Neural cell (in vitro differentiated cells): ENCODE measurements at regions not wholly inside any gene's neighbourhood (a gene's known extent, or its start where the extent isn't known, plus 50 kb on each side); places are given as distances from the start of the nearest gene placed in this dataset.

ENCODE experiments used
- H2AFZ ChIP-seq: fragments of 200-600, 300-800 bp; sonication (generic), shearing (Covaris generic); 2 replicates; pipeline ENCODE4 v1.6.0; 2014; ENCODE audit warnings: low read depth, mild to moderate bottlenecking, antibody characterized with exemption, low read length, moderate library complexity
- H3F3A ChIP-seq: fragments of 200-600 bp; shearing (Covaris generic); 2 replicates; pipeline ENCODE4 v1.6.1; 2016; ENCODE audit warnings: mild to moderate bottlenecking, moderate library complexity, mixed read lengths, antibody characterized with exemption, low read length; ENCODE audit not compliant: insufficient read depth, poor library complexity, severe bottlenecking
- H3K27ac ChIP-seq: fragments of 200-600, 300-800 bp; sonication (generic), shearing (Covaris generic); 2 replicates; pipeline ENCODE4 v1.5.1; 2014; ENCODE audit warnings: mild to moderate bottlenecking, low read length, moderate library complexity
- H3K27me3 ChIP-seq: fragments of 300-800, 200-600 bp; sonication (generic), shearing (Covaris generic); 2 replicates; pipeline ENCODE4 v1.6.0; 2014; ENCODE audit warnings: mild to moderate bottlenecking, low read depth, low read length, moderate library complexity; ENCODE audit not compliant: insufficient read depth
- H3K36me3 ChIP-seq: fragments of 300-800, 200-600 bp; sonication (generic), shearing (Covaris generic); 2 replicates; pipeline ENCODE4 v1.5.1; 2014; ENCODE audit warnings: mild to moderate bottlenecking, antibody characterized with exemption, low read length, moderate library complexity; ENCODE audit not compliant: insufficient read depth
- H3K4me2 ChIP-seq: fragments of 300-800, 200-600 bp; sonication (generic), shearing (Covaris generic); 2 replicates; pipeline ENCODE4 v1.6.0; 2014; ENCODE audit warnings: mild to moderate bottlenecking, low read length
- H3K4me3 ChIP-seq: fragments of 300-800, 200-600 bp; sonication (generic), shearing (Covaris generic); 2 replicates; pipeline ENCODE4 v1.5.1; 2014; ENCODE audit warnings: mild to moderate bottlenecking, low read length, moderate library complexity
- H3K79me2 ChIP-seq: fragments of 200-600 bp; shearing (Covaris generic); replicated peaks from 2 replicates; pipeline ENCODE4 v1.6.0; 2014; ENCODE audit warnings: mild to moderate bottlenecking, low read length, moderate library complexity; ENCODE audit not compliant: insufficient read depth
- H3K9ac ChIP-seq: fragments of 300-800, 200-600 bp; sonication (generic), shearing (Covaris generic); 2 replicates; pipeline ENCODE4 v1.6.1; 2016; ENCODE audit warnings: mild to moderate bottlenecking, low read length, mixed read lengths
- H3K9me2 ChIP-seq: fragments of 200-600 bp; shearing (Covaris generic); 2 replicates; pipeline ENCODE4 v1.6.1; 2016; ENCODE audit warnings: mild to moderate bottlenecking, low read length, mixed read lengths; ENCODE audit not compliant: insufficient read depth
- H3K9me3 ChIP-seq: fragments of 200-600, 300-800 bp; sonication (generic), shearing (Covaris generic); 2 replicates; pipeline ENCODE4 v1.6.1; 2016; ENCODE audit warnings: mild to moderate bottlenecking, mixed run types, low read length, moderate library complexity, mixed read lengths
- H4K20me1 ChIP-seq: fragments of 200-600 bp; shearing (Covaris generic); 2 replicates; pipeline ENCODE4 v1.6.1; 2016; ENCODE audit warnings: mild to moderate bottlenecking, mixed run types; ENCODE audit not compliant: insufficient read depth
- EP300 ChIP-seq: fragments of 450-650 bp; conservative IDR thresholded peaks from 2 replicates; pipeline ENCODE4 v1.6.1; 2014; ENCODE audit warnings: antibody characterized with exemption, mild to moderate bottlenecking, moderate library complexity; ENCODE audit not compliant: poor library complexity, severe bottlenecking
- EZH2 ChIP-seq: fragments of 200-600, 300-800 bp; shearing (Covaris generic), sonication (generic); IDR thresholded peaks from 2 replicates; pipeline ENCODE4 v1.6.1; 2014; ENCODE audit warnings: antibody characterized with exemption, low read length, borderline replicate concordance, mild to moderate bottlenecking; ENCODE audit not compliant: insufficient read depth, poor library complexity, severe bottlenecking
- MXI1 ChIP-seq: fragments of 450-650 bp; conservative IDR thresholded peaks from 2 replicates; pipeline ENCODE4 v1.6.1; 2014; ENCODE audit warnings: antibody characterized with exemption, mild to moderate bottlenecking; ENCODE audit not compliant: poor library complexity, severe bottlenecking
- POLR2AphosphoS5 ChIP-seq: IDR thresholded peaks from 2 replicates; pipeline ENCODE4 v1.6.1; 2012
- RAD21 ChIP-seq: fragments of 450-650 bp; conservative IDR thresholded peaks from 2 replicates; pipeline ENCODE4 v1.6.1; 2014; ENCODE audit warnings: antibody characterized with exemption, mild to moderate bottlenecking, moderate library complexity
- SMC3 ChIP-seq: fragments of 450-650 bp; conservative IDR thresholded peaks from 2 replicates; pipeline ENCODE4 v1.6.1; 2014; ENCODE audit warnings: antibody characterized with exemption, mild to moderate bottlenecking, moderate library complexity; ENCODE audit not compliant: poor library complexity
- TAF1 ChIP-seq: IDR thresholded peaks from 2 replicates; pipeline ENCODE4 v1.6.1; 2012; ENCODE audit warnings: low read depth
- TF ChIP-seq, protein P1 (sequence below): fragments of 450-650 bp; IDR thresholded peaks from 2 replicates; pipeline ENCODE4 v1.5.1; 2014; ENCODE audit warnings: antibody characterized with exemption, mild to moderate bottlenecking, moderate library complexity; ENCODE audit not compliant: poor library complexity, severe bottlenecking
- TF ChIP-seq, protein P2 (sequence below): IDR thresholded peaks from 2 replicates; pipeline ENCODE4 v1.6.1; 2012; ENCODE audit warnings: borderline replicate concordance

GRCh38 chr2:150188800-150189199 is 298.7 kb downstream of the RND3 start:
- TF ChIP-seq MXI1 (no peak), RAD21 (no peak)
- TF ChIP-seq, protein P1, sequence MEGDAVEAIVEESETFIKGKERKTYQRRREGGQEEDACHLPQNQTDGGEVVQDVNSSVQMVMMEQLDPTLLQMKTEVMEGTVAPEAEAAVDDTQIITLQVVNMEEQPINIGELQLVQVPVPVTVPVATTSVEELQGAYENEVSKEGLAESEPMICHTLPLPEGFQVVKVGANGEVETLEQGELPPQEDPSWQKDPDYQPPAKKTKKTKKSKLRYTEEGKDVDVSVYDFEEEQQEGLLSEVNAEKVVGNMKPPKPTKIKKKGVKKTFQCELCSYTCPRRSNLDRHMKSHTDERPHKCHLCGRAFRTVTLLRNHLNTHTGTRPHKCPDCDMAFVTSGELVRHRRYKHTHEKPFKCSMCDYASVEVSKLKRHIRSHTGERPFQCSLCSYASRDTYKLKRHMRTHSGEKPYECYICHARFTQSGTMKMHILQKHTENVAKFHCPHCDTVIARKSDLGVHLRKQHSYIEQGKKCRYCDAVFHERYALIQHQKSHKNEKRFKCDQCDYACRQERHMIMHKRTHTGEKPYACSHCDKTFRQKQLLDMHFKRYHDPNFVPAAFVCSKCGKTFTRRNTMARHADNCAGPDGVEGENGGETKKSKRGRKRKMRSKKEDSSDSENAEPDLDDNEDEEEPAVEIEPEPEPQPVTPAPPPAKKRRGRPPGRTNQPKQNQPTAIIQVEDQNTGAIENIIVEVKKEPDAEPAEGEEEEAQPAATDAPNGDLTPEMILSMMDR = no peak
- Histone ChIP-seq H4K20me1 (no peaks in the 10 kb centered on the region), H3K79me2 (no peaks in the 10 kb centered on the region), H3K9ac (no peak overlapping the region), H3K27me3 (no peaks in the 10 kb centered on the region), H2AFZ (no peak overlapping the region), H3K9me3 (no peaks in the 10 kb centered on the region), H3K36me3 (no peaks in the 10 kb centered on the region), H3K4me3 (no peak overlapping the region), H3K27ac (no peak overlapping the region), H3K4me2 (no peak overlapping the region), H3K9me2 (no peaks in the 10 kb centered on the region), H3F3A (no peaks in the 10 kb centered on the region)

GRCh38 chr2:150188177-150188576 is 299.3 kb downstream of the RND3 start:
- H3K27ac ChIP-seq = no peak overlapping the region
- H3K36me3 ChIP-seq = no peaks in the 10 kb centered on the region
- H3K4me2 ChIP-seq = no peak overlapping the region
- no peak overlapping the region for H3K4me3 ChIP-seq
- no peaks in the 10 kb centered on the region for H4K20me1 ChIP-seq
- H3K79me2 ChIP-seq = no peaks in the 10 kb centered on the region
- H3K9me2 ChIP-seq = no peaks in the 10 kb centered on the region
- no peaks in the 10 kb centered on the region for H3K9me3 ChIP-seq
- TF ChIP-seq SMC3 (peak; percentile 33), EP300 (no peak), EZH2 (no peak), RAD21 (peak; percentile 36)
- H2AFZ ChIP-seq = no peak overlapping the region
- H3F3A ChIP-seq = no peaks in the 10 kb centered on the region
- no peaks in the 10 kb centered on the region for H3K27me3 ChIP-seq
- no peak overlapping the region for H3K9ac ChIP-seq

DNA sequence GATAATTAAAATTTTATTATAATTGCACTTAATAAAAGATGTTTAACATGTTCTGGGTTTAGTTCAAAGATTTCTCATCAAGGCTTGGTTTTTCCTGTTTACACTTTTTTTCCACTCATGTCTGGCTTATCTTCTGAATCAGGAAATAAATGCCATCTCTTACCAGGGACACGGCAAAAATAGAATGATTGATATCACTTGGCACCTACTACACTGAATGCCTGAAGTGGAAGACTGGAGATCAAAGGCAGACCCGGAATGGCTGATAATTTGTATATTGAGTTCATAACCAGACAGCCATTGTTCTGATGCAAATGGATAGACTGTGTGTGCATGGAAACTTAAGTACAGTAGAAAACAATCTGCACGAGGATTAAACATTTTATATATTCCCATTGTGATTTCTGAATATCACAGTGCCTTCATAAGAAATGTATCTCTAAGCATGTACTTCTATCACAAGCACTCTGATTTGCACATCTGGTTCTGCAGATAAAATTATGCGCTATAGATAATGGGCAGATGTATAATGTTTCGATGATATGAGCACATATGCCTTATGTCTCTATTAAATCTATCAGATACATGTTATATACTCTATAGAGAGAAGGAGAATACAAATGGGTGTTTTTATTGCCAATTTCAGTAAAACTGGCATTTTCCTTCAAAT is 304.8 kb downstream of the RND3 start:
- H3K9ac ChIP-seq = no peak overlapping the region
- H2AFZ ChIP-seq = no peak overlapping the region
- no peaks in the 10 kb centered on the region for H3K9me3 ChIP-seq
- no peak overlapping the region for H3K4me3 ChIP-seq
- H4K20me1 ChIP-seq = no peaks in the 10 kb centered on the region
- TF ChIP-seq RAD21 (no peak), EP300 (peak; percentile 26)
- no peak overlapping the region for H3K4me2 ChIP-seq
- no peaks in the 10 kb centered on the region for H3F3A ChIP-seq
- no peaks in the 10 kb centered on the region for H3K36me3 ChIP-seq
- H3K27ac ChIP-seq = no peak overlapping the region
- no peaks in the 10 kb centered on the region for H3K9me2 ChIP-seq
- H3K79me2 ChIP-seq = no peaks in the 10 kb centered on the region
- no peaks in the 10 kb centered on the region for H3K27me3 ChIP-seq

DNA sequence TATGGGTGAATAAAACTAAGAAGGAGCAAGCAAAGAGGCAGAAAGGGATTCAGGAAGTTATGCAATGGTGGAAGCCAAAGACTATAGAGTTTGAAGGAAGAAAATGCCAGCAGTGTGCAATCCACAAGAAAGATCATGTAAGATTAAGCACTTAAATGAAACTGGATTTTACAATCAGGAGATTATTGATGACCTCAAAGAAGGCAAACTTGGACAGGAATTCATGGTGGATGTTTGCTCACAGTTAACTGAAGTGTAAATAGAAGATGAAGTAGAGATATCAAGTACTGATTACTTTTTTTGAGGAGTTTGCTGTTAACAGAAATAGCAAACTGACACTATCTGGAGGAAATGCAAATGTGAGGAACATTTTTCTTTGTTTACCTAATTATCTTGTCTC is 308.9 kb downstream of the RND3 start:
- Histone ChIP-seq H3K79me2 (no peaks in the 10 kb centered on the region), H3K9me3 (no peaks in the 10 kb centered on the region), H3K36me3 (no peaks in the 10 kb centered on the region), H3K4me3 (no peak overlapping the region), H2AFZ (no peak overlapping the region), H3K9me2 (no peaks in the 10 kb centered on the region), H3F3A (no peaks in the 10 kb centered on the region), H3K9ac (no peak overlapping the region), H3K27me3 (no peaks in the 10 kb centered on the region), H3K27ac (no peak overlapping the region), H3K4me2 (no peak overlapping the region), H4K20me1 (no peaks in the 10 kb centered on the region)
- TF ChIP-seq, protein P1 = no peak
- TF ChIP-seq EZH2 (no peak), EP300 (no peak), RAD21 (no peak), MXI1 (no peak), TAF1 (no peak), POLR2AphosphoS5 (no peak), SMC3 (no peak)
- TF ChIP-seq, protein P2, sequence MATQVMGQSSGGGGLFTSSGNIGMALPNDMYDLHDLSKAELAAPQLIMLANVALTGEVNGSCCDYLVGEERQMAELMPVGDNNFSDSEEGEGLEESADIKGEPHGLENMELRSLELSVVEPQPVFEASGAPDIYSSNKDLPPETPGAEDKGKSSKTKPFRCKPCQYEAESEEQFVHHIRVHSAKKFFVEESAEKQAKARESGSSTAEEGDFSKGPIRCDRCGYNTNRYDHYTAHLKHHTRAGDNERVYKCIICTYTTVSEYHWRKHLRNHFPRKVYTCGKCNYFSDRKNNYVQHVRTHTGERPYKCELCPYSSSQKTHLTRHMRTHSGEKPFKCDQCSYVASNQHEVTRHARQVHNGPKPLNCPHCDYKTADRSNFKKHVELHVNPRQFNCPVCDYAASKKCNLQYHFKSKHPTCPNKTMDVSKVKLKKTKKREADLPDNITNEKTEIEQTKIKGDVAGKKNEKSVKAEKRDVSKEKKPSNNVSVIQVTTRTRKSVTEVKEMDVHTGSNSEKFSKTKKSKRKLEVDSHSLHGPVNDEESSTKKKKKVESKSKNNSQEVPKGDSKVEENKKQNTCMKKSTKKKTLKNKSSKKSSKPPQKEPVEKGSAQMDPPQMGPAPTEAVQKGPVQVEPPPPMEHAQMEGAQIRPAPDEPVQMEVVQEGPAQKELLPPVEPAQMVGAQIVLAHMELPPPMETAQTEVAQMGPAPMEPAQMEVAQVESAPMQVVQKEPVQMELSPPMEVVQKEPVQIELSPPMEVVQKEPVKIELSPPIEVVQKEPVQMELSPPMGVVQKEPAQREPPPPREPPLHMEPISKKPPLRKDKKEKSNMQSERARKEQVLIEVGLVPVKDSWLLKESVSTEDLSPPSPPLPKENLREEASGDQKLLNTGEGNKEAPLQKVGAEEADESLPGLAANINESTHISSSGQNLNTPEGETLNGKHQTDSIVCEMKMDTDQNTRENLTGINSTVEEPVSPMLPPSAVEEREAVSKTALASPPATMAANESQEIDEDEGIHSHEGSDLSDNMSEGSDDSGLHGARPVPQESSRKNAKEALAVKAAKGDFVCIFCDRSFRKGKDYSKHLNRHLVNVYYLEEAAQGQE = no peak
